Renal pelvis (tissue), 1 donor: ENCODE measurements at regions not wholly inside any gene's neighbourhood (a gene's known extent, or its start where the extent isn't known, plus 50 kb on each side); places are given as distances from the start of the nearest gene placed in this dataset.
"Not testable (repeated sequence)": the region's sequence is repeated elsewhere in the genome, so short reads cannot be mapped to it uniquely, and the experiment has no call there.

ENCODE experiments used
- DNase-seq: peaks from one replicate; pipeline ENCODE4 v3.0.0-alpha.2; 2013

GRCh38 chr2:34547340-34547739, 948.2 kb upstream of the FAM98A start:
- DNase-seq: no peak

- DNase-seq: no peak
Observed at GRCh38 chr2:34545486-34546136, 946.5 kb upstream of the FAM98A start.

- no peak for DNase-seq
Observed at GRCh38 chr2:34534761-34535160, 935.7 kb upstream of the FAM98A start.

- DNase-seq: no peak
Observed at GRCh38 chr2:34534341-34534740, 935.2 kb upstream of the FAM98A start.

- DNase-seq: no peak
Observed at GRCh38 chr2:34533585-34534183, 934.6 kb upstream of the FAM98A start.

- no peak for DNase-seq
Observed at GRCh38 chr2:34529965-34530364, 930.9 kb upstream of the FAM98A start.

GRCh38 chr2:34523958-34524514, 924.9 kb upstream of the FAM98A start:
- no peak for DNase-seq

- no peak for DNase-seq
Observed at GRCh38 chr2:34519659-34520058, 920.6 kb upstream of the FAM98A start.

GRCh38 chr2:34498561-34498960, 899.5 kb upstream of the FAM98A start:
- no peak for DNase-seq

- DNase-seq: not testable (repeated sequence)
Observed at GRCh38 chr2:34494192-34494591, 895.1 kb upstream of the FAM98A start.

GRCh38 chr2:34492561-34493455, 893.7 kb upstream of the FAM98A start:
- DNase-seq: no peak

- no peak for DNase-seq
Observed at GRCh38 chr2:34486965-34487364, 887.9 kb upstream of the FAM98A start.

GRCh38 chr2:34481542-34481941, 882.4 kb upstream of the FAM98A start:
- no peak for DNase-seq

- DNase-seq: no peak
Observed at GRCh38 chr2:34480366-34480765, 881.3 kb upstream of the FAM98A start.

GRCh38 chr2:34475156-34475555, 876.1 kb upstream of the FAM98A start:
- no peak for DNase-seq

- no peak for DNase-seq
Observed at GRCh38 chr2:34474646-34475045, 875.5 kb upstream of the FAM98A start.

GRCh38 chr2:34447097-34447496, 848.0 kb upstream of the FAM98A start:
- no peak for DNase-seq

GRCh38 chr2:34423301-34423700, 824.2 kb upstream of the FAM98A start:
- DNase-seq: no peak

- DNase-seq: no peak
Observed at GRCh38 chr2:34419856-34420255, 820.8 kb upstream of the FAM98A start.

GRCh38 chr2:34416856-34417255, 817.8 kb upstream of the FAM98A start:
- DNase-seq: no peak

- DNase-seq: no peak
Observed at GRCh38 chr2:34414856-34415255, 815.8 kb upstream of the FAM98A start.

GRCh38 chr2:34408100-34408499, 809.0 kb upstream of the FAM98A start:
- DNase-seq: no peak

- no peak for DNase-seq
Observed at GRCh38 chr2:34403512-34403911, 804.4 kb upstream of the FAM98A start.
